Effector CD8-positive, alpha-beta T cell (primary cell): ENCODE measurements at regions not wholly inside any gene's neighbourhood (a gene's known extent, or its start where the extent isn't known, plus 50 kb on each side); places are given as distances from the start of the nearest gene placed in this dataset.

Experiments used
- DNase-seq: peaks from one replicate; lab custom pipeline; 2025; lab: John Stamatoyannopoulos, UW

- DNase-seq, result no peak
Observed at GRCh38 chr2:238786792-238787490, 60.9 kb upstream of the TWIST2 start.

GRCh38 chr2:238787501-238787900 lies 60.4 kb upstream of the TWIST2 start:
- DNase-seq, result no peak

- DNase-seq, result no peak
Observed at GRCh38 chr2:238789317-238789806, 58.5 kb upstream of the TWIST2 start.

- no peak for DNase-seq
Observed at GRCh38 chr2:238790126-238790832, 57.6 kb upstream of the TWIST2 start.

- no peak for DNase-seq
Observed at GRCh38 chr2:238790833-238791230, 57.1 kb upstream of the TWIST2 start.

GRCh38 chr2:238791354-238791753 lies 56.5 kb upstream of the TWIST2 start:
- DNase-seq, result no peak

GRCh38 chr2:238793306-238793705 lies 54.6 kb upstream of the TWIST2 start:
- DNase-seq, result no peak

- DNase-seq, result no peak
Observed at GRCh38 chr2:238793801-238794449, 54.0 kb upstream of the TWIST2 start.

GRCh38 chr2:238796223-238796885 lies 51.5 kb upstream of the TWIST2 start:
- no peak for DNase-seq

GRCh38 chr2:238797537-238797936 lies 50.3 kb upstream of the TWIST2 start:
- no peak for DNase-seq
